NCI-H1092 (cell line): ENCODE measurements at regions not wholly inside any gene's neighbourhood (a gene's known extent, or its start where the extent isn't known, plus 50 kb on each side); places are given as distances from the start of the nearest gene placed in this dataset.
"Not testable (repeated sequence)": the region's sequence is repeated elsewhere in the genome, so short reads cannot be mapped to it uniquely, and the experiment has no call there.

ENCODE experiments used
- DNase-seq: peaks from one replicate; lab custom pipeline; 2025; lab: John Stamatoyannopoulos, UW

GRCh38 chr16:10232757-10233156 is 50.5 kb upstream of the GRIN2A start:
- no peak for DNase-seq

DNA sequence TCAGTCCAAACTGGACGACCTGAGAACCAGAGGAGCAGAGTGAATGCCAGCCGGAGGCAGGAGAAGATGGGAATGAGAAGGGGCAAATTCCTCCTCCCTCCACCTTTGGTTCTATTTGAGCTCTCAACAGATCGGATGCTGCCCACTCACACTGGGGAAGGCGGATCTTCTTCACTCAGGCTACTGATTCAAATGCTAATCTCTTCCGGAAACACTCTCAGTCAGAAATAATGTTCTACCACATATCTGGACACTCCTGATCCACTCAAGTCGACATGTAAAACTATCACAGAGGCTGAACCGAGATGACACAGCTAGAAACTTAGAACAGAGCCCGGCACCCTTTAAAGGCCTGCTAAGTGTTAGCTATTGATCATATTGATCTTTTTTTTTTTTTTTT is 57.4 kb upstream of the GRIN2A start:
- DNase-seq = no peak

DNA sequence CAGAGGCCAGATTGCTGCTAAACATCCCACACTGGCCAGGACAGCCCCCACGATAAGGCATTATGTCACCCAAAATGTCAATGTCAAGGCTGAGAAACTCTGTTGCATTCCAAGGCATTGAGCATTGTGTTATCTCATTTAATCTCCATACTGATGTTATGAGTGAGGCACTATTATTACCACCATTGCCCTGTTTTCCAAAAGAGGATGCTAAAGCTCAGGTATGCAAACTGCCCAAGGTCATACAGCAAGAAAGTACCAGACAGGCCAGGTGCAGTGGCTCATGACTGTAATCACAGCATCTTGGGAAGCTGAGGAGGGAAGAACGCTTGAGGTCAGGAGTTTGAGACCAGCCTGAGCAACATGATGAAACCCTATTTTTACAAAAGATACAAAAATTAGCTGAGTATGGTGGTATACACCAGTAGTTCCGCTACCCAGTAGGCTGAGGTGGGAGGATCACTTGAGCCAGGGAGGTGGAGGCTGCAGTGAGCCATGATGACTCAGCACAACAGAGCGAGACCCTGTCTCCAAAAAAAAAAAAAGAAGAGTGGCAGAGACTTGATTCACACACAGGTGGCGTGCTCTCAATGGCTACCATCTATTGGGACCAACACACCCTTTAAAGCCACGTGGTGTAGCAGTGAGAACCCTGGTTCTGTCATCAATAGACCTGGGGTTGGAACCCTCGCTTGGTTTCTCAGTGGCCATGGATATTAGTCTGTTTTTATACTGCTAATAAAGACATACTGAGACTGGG is 58.8 kb upstream of the GRIN2A start:
- DNase-seq = no peak

GRCh38 chr16:10242097-10242496 is 59.9 kb upstream of the GRIN2A start:
- no peak for DNase-seq

GRCh38 chr16:10242916-10243315 is 60.7 kb upstream of the GRIN2A start:
- DNase-seq = no peak

GRCh38 chr16:10245002-10245401 is 62.8 kb upstream of the GRIN2A start:
- no peak for DNase-seq

- DNase-seq = no peak
These were observed 68.1 kb upstream of the GRIN2A start for GRCh38 chr16:10250137-10250828.

GRCh38 chr16:10252155-10252554 is 69.9 kb upstream of the GRIN2A start:
- DNase-seq = no peak

GRCh38 chr16:10253409-10253808 is 71.2 kb upstream of the GRIN2A start:
- no peak for DNase-seq

- DNase-seq = no peak
These were observed 73.5 kb upstream of the GRIN2A start for GRCh38 chr16:10255728-10256127.

GRCh38 chr16:10256784-10257641 is 74.8 kb upstream of the GRIN2A start:
- DNase-seq = peak; percentile 4

DNA sequence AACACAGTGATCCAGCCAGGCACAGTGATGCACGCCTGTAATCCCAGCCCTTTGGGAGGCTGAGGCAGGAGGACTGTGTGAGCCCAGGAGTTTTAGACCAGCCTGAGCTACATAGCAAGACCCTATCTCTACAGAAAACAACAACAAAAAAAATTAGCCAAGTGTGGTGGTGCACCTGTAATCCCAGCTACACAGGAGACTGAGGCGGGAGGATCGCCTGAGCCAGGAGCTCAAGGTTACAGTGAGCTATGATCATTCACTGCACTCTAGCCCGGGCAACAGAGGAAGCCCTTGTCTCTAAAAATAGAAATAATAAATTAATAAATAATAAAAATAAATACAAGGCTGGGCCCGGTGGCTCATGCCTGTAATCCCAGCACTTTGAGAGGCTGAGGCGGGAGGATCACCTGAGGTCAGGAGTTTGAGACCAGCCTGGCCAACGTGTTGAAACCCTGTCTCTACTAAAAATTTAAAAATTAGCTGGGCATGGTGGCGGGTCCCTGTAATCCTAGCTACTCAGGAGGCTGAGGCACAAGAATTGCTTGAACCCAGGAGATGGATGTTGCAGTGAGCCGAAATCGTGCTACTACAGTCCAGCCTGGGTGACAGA is 75.5 kb upstream of the GRIN2A start:
- DNase-seq = not testable (repeated sequence)

- DNase-seq = not testable (repeated sequence)
These were observed 76.8 kb upstream of the GRIN2A start for GRCh38 chr16:10258930-10259603.

GRCh38 chr16:10261077-10261476 is 78.8 kb upstream of the GRIN2A start:
- no peak for DNase-seq

DNA sequence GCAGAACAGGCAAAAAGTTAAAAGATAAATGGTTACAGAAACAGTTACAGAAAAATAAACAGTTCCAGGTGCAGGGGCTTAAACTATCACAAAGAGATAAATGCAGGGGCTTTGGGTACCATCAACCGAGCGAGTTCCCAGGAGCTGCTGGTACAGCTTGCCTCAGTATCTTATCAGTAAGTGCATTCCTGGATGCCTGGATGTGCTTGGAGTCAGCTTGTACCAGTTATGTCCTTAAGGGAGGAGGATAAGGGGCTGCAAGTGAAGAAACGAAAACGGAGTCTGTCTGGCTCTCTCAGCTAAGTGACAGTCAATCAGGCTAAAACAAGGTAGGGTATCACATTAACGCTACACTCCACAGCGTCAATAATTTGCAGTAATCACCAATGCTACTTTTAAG is 79.3 kb upstream of the GRIN2A start:
- not testable (repeated sequence) for DNase-seq

DNA sequence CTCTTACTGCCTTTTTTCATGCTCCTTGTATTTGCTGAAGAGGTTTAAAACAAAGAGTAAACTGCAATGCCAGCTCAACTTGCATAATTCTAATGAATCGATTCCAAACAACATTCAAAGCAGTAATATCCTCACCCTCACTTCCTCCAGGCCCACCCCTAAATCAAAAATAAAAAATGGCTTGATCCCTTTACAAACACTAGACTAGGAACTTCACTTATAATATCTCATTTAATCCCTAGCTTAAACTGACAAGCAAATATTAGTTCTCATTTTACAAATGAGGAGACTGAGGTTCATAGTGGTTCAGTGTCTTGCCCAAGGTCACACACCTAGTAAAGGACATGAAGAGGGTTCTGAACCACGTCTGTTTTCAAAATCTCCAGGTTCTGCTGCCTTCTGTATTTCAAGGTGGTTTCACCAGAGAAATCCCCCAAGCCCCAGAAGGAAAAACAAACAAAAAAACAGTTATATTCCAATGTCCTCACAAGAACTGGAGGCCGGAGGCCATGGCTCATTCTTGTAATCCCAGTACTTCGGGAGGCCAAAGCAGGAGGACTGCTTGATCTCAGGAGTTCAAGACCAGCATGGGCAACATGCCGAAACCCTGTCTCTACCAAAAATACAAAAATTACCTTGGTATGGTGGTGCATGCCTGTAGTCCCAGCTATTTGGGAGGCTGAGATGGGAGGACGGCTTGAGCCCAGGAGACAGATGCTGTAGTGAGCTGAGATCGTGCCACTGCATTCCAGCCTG is 80.3 kb upstream of the GRIN2A start:
- DNase-seq = no peak

- no peak for DNase-seq
These were observed 83.8 kb upstream of the GRIN2A start for GRCh38 chr16:10265770-10266615.

DNA sequence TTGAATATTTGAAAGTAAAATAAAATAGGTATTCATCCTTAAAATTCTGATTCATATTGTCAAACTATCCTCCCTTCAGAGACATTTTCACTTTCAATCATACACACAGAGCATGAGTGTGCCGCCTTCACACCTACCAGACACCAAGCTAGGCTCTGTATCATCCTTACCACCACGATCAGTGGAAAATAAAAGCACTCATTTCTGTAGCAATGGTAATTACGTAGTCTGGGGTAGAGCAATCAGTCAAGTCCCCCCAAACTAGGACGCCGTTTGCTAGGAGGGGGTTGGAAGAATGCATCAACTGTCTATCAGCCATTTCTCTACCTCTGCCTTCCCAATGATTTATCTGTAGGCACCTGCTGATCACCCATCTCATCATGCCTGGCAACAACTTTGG is 84.6 kb upstream of the GRIN2A start:
- no peak for DNase-seq

GRCh38 chr16:10269632-10270031 is 87.4 kb upstream of the GRIN2A start:
- DNase-seq = no peak

DNA sequence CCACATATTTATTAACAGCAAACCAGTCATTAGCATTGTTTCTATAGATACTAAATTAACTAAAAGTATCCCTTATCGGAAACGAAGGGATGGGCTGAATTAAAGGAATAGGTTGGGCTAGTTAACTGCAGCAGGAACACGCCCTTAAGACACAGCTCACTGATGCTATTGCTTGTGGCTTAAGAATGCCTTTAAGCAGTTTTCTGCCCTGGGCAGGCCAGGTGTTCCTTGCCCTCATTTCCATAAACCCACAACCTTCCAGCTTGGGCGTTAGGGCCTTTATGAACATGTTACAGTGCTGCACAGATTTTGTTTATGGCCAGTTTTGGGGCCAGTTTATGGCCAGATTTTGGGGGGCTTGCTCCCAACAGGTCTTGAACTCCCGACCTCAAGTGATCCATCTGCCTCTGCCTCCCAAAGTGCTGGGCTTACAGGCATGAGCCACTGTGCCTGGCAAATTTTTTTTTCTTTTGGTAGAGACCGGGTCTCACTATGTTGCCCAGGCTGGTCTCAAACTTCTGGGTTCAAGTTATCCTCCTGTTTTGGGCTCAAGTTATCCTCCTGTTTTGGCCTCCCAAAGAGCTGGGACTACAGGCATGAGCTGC is 90.1 kb upstream of the GRIN2A start:
- DNase-seq = not testable (repeated sequence)
